ENCODE measurements at regions not wholly inside any gene's neighbourhood (a gene's known extent, or its start where the extent isn't known, plus 50 kb on each side); places are given as distances from the start of the nearest gene placed in this dataset.

DNA sequence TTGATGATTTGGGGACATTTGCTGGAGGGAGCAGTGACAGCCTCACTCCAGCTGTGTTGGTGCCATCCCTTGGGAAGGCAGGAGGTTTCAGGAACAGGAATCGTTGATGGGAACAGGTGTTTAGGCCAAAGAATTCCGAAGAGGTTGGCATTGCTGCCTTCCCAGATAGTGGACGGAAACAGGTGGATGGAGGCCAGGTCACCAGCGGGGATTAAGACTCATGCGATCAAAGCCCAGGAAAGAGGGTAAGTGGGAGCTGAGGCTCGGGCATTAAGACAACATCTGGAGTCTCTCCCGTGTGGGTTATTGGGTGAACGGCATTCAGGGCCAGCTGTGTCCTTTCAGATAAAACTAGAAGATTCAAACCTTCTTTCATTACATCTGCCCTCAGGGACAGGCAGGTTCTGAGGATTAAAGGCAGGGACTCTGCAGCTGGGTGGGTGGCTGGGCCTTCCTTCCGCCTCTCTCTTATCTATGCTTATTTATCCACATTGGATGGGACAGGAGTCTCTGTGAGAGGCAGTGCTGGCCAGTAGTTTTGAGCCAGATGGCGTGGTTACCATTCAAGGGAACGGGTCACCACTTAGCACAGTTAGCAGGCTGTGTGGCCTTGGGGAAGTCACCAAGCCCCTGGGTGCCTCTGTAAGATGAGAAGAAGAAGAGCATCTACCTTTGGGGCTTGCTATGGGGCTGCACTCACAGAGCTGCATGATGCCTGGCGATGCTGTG, 67.6 kb downstream of the INSIG1 start:
- TF ChIP-seq, protein P1, sequence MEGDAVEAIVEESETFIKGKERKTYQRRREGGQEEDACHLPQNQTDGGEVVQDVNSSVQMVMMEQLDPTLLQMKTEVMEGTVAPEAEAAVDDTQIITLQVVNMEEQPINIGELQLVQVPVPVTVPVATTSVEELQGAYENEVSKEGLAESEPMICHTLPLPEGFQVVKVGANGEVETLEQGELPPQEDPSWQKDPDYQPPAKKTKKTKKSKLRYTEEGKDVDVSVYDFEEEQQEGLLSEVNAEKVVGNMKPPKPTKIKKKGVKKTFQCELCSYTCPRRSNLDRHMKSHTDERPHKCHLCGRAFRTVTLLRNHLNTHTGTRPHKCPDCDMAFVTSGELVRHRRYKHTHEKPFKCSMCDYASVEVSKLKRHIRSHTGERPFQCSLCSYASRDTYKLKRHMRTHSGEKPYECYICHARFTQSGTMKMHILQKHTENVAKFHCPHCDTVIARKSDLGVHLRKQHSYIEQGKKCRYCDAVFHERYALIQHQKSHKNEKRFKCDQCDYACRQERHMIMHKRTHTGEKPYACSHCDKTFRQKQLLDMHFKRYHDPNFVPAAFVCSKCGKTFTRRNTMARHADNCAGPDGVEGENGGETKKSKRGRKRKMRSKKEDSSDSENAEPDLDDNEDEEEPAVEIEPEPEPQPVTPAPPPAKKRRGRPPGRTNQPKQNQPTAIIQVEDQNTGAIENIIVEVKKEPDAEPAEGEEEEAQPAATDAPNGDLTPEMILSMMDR (conservative IDR thresholded peaks at IDR 0.05; ENCODE audit: low read depth, low read length), result no peak
- H3K4me3 ChIP-seq (ENCODE audit: low read depth, low read length), result no peak overlapping the region
- no peak for DNase-seq (ENCODE audit: low read depth)

DNA sequence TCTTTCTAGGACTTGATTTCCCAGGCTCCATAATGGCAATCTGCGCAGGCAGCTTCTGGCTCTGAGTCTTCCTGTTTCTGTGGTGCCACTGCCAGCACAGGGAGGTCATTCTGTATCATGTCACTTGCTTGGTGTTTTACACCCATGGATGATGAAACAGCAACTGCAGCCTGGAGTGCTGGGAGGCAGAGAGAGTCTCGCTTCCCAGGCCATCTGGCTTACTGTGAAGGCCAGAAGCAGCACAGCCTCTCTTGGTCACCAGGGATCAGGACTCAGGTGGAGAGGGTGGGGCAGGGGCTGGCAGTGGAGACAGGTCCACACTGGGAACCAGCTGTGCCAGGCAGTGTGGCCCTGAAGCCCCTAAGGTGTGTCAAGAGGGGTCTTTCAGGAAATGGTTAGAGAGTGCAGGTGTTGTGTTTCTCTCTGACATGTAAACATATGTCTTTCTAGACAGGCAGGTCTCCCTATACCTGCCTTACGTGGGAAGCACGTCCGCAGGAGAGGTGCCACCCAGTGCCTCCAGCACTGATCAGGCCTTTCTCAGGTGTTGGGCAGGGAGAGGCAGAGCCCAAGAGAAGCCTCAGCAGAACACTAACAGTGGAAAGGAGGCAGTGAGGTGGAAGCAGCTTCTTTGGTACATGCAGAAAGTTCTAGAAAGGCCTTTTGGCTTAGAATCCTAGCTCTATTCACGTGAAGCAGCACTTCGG, 71.4 kb downstream of the INSIG1 start:
- TF ChIP-seq, protein P1 (conservative IDR thresholded peaks at IDR 0.05; ENCODE audit: low read depth, low read length), result no peak
- H3K4me3 ChIP-seq (ENCODE audit: low read depth, low read length), result no peak overlapping the region
- DNase-seq (ENCODE audit: low read depth), result no peak

DNA sequence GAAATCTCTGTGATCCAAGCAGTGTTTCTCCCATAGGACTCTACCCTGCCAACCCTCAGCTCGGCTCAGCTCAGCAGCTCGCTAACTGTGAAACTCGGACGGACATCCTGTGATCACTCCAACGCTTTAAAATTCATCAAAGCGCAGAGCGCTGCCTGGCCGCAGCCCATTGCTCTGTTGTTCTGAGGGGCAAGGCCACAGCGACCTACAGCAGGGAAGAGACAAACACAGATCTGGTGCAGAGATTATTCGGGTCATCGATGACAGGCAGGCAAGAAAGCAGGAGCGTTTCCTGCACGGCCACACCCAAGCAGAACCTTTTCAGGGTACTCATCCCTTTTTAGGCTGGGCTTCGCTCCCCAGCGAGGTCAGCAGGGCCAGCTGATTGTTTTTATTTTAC, 72.1 kb downstream of the INSIG1 start:
- TF ChIP-seq, protein P1 (conservative IDR thresholded peaks at IDR 0.05; ENCODE audit: low read depth, low read length), result no peak
- no peak for DNase-seq (ENCODE audit: low read depth)
- H3K4me3 ChIP-seq (ENCODE audit: low read depth, low read length), result no peak overlapping the region

DNA sequence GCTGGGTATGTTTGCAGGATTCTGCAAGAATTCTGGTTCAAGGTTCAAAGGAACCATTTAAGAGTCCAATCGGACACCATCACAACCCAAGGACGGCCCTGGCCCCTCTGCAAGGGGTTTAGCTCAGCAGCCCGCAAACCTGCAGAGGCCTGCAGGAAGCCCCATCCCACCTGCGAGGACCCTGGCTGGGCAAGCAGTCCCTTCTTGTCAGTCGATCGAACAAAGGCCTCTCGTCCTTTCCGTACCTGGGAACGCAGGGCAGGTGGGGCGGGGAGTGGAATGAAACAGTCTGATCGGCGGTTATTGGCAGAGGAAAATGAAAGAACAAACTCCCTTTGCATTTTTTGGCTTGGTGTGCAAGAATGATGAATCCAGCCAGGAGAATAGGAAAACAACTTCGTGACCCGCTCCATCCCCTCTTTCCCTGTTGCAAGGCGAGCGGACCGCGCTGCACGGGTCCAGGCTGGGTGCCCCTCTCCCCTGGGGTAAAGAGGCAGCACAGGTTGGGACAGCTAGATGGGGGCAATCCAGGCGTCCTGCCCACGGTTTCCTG, 73.7 kb downstream of the INSIG1 start:
- DNase-seq (ENCODE audit: low read depth), result no peak
- TF ChIP-seq, protein P1 (conservative IDR thresholded peaks at IDR 0.05; ENCODE audit: low read depth, low read length), result no peak
- H3K4me3 ChIP-seq (ENCODE audit: low read depth, low read length), result no peak overlapping the region

DNA sequence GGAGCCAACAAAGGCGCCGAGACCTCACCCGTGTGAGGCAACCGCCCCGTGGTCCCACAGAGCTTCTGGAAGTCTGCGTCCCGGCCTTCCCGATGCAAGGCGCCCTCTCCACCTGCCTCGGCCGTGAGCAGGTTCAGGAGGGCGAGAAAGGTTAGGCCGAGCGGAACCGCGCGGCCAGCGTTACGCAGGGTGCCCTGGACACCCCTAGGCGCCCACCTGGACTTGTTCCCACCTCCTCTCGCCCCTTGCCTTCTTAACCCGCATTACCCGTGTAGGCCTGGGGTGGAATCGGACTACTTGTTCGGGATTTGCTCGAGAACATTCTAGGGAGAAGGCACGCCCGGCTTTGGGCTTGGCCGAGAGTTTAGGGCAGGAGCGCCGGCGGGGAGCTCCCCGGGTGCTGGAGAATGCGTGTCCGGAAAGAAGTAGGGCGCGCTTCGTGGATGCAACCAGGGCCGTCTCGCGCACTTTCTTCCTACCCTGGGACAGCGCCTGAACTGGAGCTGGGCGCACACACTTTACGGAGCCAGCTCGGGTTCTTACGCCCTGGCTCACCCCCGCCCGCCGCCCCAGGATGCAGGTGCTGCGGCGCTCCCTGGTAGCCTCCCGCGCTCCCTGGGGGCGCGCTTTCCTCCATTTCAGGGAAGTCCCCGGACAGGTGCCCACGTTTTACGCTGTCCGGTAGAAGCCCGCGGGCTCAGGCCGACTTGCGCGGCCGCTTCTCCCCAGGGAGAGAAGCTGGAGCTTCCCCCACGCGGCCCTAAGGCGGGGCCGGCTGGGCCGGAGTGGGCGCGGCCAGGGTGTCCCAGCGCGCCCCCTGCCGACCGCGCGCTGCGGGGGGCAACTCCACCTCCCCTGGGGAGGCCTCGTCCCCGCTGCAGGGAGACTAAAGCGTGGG, 74.5 kb downstream of the INSIG1 start:
- H3K4me3 ChIP-seq (ENCODE audit: low read depth, low read length), result no peak overlapping the region
- TF ChIP-seq, protein P1 (conservative IDR thresholded peaks at IDR 0.05; ENCODE audit: low read depth, low read length), result no peak
- no peak for DNase-seq (ENCODE audit: low read depth)

DNA sequence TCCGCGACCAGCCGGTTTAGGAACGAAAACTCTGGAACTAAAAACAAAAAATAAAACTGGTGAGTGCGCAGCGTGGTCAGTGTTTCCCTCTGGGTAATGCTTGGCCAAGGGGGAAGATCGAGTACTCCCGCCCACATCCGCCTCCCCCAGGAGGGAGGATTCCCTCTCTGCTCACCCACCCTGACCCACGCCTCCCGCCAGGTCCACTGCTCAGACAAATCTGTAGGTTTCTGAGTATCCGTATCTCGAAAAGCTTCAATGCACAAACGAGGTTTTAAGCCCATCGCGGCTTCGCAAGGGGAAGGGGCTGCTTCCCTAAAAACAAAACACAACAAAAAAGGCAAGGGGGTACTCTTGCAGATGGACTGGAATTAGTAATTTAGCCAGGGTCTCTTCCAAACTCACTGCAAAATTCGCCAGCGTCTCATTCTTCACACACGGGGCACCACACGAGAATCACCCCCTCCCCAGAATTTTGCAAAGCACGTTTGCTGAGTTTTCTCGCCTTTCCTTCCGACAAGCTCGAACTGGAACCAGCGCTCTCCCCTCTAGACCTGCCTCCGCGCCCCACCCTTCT, 75.2 kb downstream of the INSIG1 start:
- no peak overlapping the region for H3K4me3 ChIP-seq (ENCODE audit: low read depth, low read length)
- TF ChIP-seq, protein P1 (conservative IDR thresholded peaks at IDR 0.05; ENCODE audit: low read depth, low read length), result no peak
- DNase-seq (ENCODE audit: low read depth), result no peak
